WERI-Rb-1 (cell line): ENCODE measurements at regions not wholly inside any gene's neighbourhood (a gene's known extent, or its start where the extent isn't known, plus 50 kb on each side); places are given as distances from the start of the nearest gene placed in this dataset.

Experiments used
- DNase-seq: peaks from one replicate; pipeline ENCODE4 v3.0.0-alpha.2; 2020
- H3K27ac ChIP-seq: fragments of 250-450 bp; sonication (Bioruptor Pico); 2 replicates; pipeline ENCODE4 v1.5.1; 2020; ENCODE audit warnings: mild to moderate bottlenecking, moderate library complexity
- H3K27me3 ChIP-seq: fragments of 250-450 bp; sonication (Bioruptor Pico); 2 replicates; pipeline ENCODE4 v1.5.1; 2021; ENCODE audit warnings: mild to moderate bottlenecking, low read depth, moderate library complexity; ENCODE audit not compliant: insufficient read depth, severe bottlenecking
- H3K36me3 ChIP-seq: fragments of 250-450 bp; sonication (Bioruptor Pico); 2 replicates; pipeline ENCODE4 v1.5.1; 2020; ENCODE audit warnings: mild to moderate bottlenecking, moderate library complexity
- H3K4me3 ChIP-seq: 2 replicates; pipeline ENCODE4 v1.5.1; 2011; ENCODE audit warnings: low read depth, mild to moderate bottlenecking, control low read depth, low read length
- H3K9me3 ChIP-seq: fragments of 250-450 bp; sonication (Bioruptor Pico); 2 replicates; pipeline ENCODE4 v1.5.1; 2021; ENCODE audit warnings: mild to moderate bottlenecking, moderate library complexity; ENCODE audit not compliant: severe bottlenecking
- TF ChIP-seq, protein P1 (sequence below): IDR thresholded peaks from 2 replicates; pipeline ENCODE4 v1.5.1; 2011; ENCODE audit warnings: low read depth, mild to moderate bottlenecking, control low read depth, inconsistent platforms, low read length

GRCh38 chr4:41454423-41454822 lies 83.5 kb upstream of the LIMCH1 start:
- H3K27me3 ChIP-seq: no peaks in the 10 kb centered on the region
- H3K36me3 ChIP-seq: no peaks in the 10 kb centered on the region
- DNase-seq: no peak
- TF ChIP-seq, protein P1, sequence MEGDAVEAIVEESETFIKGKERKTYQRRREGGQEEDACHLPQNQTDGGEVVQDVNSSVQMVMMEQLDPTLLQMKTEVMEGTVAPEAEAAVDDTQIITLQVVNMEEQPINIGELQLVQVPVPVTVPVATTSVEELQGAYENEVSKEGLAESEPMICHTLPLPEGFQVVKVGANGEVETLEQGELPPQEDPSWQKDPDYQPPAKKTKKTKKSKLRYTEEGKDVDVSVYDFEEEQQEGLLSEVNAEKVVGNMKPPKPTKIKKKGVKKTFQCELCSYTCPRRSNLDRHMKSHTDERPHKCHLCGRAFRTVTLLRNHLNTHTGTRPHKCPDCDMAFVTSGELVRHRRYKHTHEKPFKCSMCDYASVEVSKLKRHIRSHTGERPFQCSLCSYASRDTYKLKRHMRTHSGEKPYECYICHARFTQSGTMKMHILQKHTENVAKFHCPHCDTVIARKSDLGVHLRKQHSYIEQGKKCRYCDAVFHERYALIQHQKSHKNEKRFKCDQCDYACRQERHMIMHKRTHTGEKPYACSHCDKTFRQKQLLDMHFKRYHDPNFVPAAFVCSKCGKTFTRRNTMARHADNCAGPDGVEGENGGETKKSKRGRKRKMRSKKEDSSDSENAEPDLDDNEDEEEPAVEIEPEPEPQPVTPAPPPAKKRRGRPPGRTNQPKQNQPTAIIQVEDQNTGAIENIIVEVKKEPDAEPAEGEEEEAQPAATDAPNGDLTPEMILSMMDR: no peak
- H3K4me3 ChIP-seq: no peak overlapping the region
- no peak overlapping the region for H3K27ac ChIP-seq
- H3K9me3 ChIP-seq: no peaks in the 10 kb centered on the region

GRCh38 chr4:41455206-41455605 lies 82.8 kb upstream of the LIMCH1 start:
- no peak overlapping the region for H3K4me3 ChIP-seq
- H3K27me3 ChIP-seq: no peaks in the 10 kb centered on the region
- DNase-seq: no peak
- H3K9me3 ChIP-seq: no peaks in the 10 kb centered on the region
- no peak overlapping the region for H3K27ac ChIP-seq
- TF ChIP-seq, protein P1: no peak
- no peaks in the 10 kb centered on the region for H3K36me3 ChIP-seq

GRCh38 chr4:41456559-41457101 lies 81.3 kb upstream of the LIMCH1 start:
- no peaks in the 10 kb centered on the region for H3K27me3 ChIP-seq
- H3K4me3 ChIP-seq: no peak overlapping the region
- H3K9me3 ChIP-seq: no peaks in the 10 kb centered on the region
- no peaks in the 10 kb centered on the region for H3K36me3 ChIP-seq
- TF ChIP-seq, protein P1: no peak
- DNase-seq: no peak
- H3K27ac ChIP-seq: no peak overlapping the region

GRCh38 chr4:41458689-41459088 lies 79.3 kb upstream of the LIMCH1 start:
- H3K9me3 ChIP-seq: no peaks in the 10 kb centered on the region
- no peaks in the 10 kb centered on the region for H3K36me3 ChIP-seq
- DNase-seq: no peak
- no peak overlapping the region for H3K4me3 ChIP-seq
- no peak overlapping the region for H3K27ac ChIP-seq
- TF ChIP-seq, protein P1: no peak
- no peaks in the 10 kb centered on the region for H3K27me3 ChIP-seq

DNA sequence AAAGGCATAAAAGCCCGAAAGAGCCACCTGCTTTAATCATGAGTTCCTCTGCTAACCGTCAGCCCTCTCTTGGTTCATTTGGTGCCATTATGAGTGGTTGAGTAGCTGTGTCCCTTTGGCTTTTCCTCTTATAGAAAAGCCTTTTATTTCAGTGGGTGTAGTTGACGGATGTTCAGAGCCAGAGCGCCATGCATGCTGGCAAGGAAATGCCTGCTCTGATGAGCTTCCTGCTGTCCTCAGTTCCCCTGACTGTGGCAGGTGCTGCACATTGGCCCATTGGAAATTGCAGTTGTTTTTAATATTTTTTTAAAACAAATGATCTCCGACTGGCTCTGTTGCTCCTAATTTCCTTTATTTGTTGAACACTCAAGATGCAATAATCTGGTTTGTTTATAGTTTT lies 77.3 kb upstream of the LIMCH1 start:
- Histone ChIP-seq H3K27me3 (no peaks in the 10 kb centered on the region), H3K27ac (no peak overlapping the region), H3K9me3 (no peaks in the 10 kb centered on the region), H3K36me3 (no peaks in the 10 kb centered on the region), H3K4me3 (no peak overlapping the region)
- TF ChIP-seq, protein P1: no peak
- no peak for DNase-seq

DNA sequence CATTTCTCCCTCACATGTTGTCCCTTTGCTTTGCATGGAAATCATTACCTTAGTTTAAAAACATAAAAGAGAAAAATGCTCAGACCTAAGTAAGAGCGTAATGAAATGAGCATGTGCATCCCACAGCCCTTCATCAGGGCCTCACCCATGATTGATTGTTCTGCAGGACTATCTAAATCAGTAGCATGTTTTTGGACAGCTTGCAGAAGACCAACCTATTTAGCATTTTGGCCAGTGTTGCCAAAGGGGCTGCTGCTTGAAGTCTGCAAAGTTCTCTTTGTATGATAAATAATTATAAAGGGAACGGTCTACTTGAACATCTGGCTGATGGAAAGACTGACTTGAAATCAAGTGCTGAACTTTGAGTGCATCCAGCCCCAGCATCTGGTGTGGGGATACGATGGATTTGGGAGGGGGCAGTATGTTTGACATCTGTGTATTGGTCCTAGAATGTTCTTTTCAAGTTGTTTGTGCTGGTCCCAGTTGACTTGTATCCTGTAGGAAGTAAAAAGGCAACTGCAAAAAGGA lies 76.1 kb upstream of the LIMCH1 start:
- H3K27me3 ChIP-seq: no peaks in the 10 kb centered on the region
- TF ChIP-seq, protein P1: no peak
- DNase-seq: no peak
- H3K27ac ChIP-seq: no peak overlapping the region
- H3K9me3 ChIP-seq: no peaks in the 10 kb centered on the region
- H3K4me3 ChIP-seq: no peak overlapping the region
- H3K36me3 ChIP-seq: no peaks in the 10 kb centered on the region
